Stimulated activated CD4-positive, alpha-beta T cell treated with anti-CD3 and anti-CD28 coated beads, Interleukin-1b, Interleukin-23, amount 100 ng/mL, for 24 hours (primary cell): ENCODE measurements at regions not wholly inside any gene's neighbourhood (a gene's known extent, or its start where the extent isn't known, plus 50 kb on each side); places are given as distances from the start of the nearest gene placed in this dataset.
"Not testable (repeated sequence)": the region's sequence is repeated elsewhere in the genome, so short reads cannot be mapped to it uniquely, and the experiment has no call there.

Source experiments
- DNase-seq, 4 experiments: peaks; one replicate each; pipeline ENCODE4 v3.0.0-alpha.2; 2020; ENCODE audit warnings: low read depth in 4 of 4, low spot score in 1 of 4

GRCh38 chr6:40695750-40696415 is 108.7 kb upstream of the LRFN2 start:
- no peak for DNase-seq

- DNase-seq = no peak
Measured at GRCh38 chr6:40695114-40695513, 108.0 kb upstream of the LRFN2 start.

- no peak for DNase-seq
Measured at GRCh38 chr6:40693768-40694167, 106.6 kb upstream of the LRFN2 start.

- DNase-seq = no peak
Measured at GRCh38 chr6:40692337-40692736, 105.2 kb upstream of the LRFN2 start.

GRCh38 chr6:40689185-40689584 is 102.0 kb upstream of the LRFN2 start:
- no peak for DNase-seq

- no peak for DNase-seq
Measured at GRCh38 chr6:40688214-40688761, 101.1 kb upstream of the LRFN2 start.

- DNase-seq = no peak
Measured at GRCh38 chr6:40685862-40686261, 98.7 kb upstream of the LRFN2 start.

- no peak for DNase-seq
Measured at GRCh38 chr6:40681622-40682021, 94.5 kb upstream of the LRFN2 start.

- no peak for DNase-seq
Measured at GRCh38 chr6:40678941-40679340, 91.8 kb upstream of the LRFN2 start.

GRCh38 chr6:40674170-40674569 is 87.0 kb upstream of the LRFN2 start:
- DNase-seq = no peak

GRCh38 chr6:40672087-40672486 is 84.9 kb upstream of the LRFN2 start:
- no peak for DNase-seq

- no peak for DNase-seq
Measured at GRCh38 chr6:40671694-40672050, 84.5 kb upstream of the LRFN2 start.

- no peak for DNase-seq
Measured at GRCh38 chr6:40671001-40671693, 84.0 kb upstream of the LRFN2 start.

- DNase-seq = no peak
Measured at GRCh38 chr6:40669343-40669742, 82.2 kb upstream of the LRFN2 start.

GRCh38 chr6:40668203-40668602 is 81.0 kb upstream of the LRFN2 start:
- DNase-seq = no peak

GRCh38 chr6:40666530-40666929 is 79.4 kb upstream of the LRFN2 start:
- DNase-seq = no peak

- no peak for DNase-seq
Measured at GRCh38 chr6:40661726-40662125, 74.6 kb upstream of the LRFN2 start.

- DNase-seq = not testable (repeated sequence)
Measured at GRCh38 chr6:40656772-40657171, 69.6 kb upstream of the LRFN2 start.

- DNase-seq = no peak
Measured at GRCh38 chr6:40654828-40655227, 67.7 kb upstream of the LRFN2 start.

GRCh38 chr6:40645043-40645442 is 57.9 kb upstream of the LRFN2 start:
- no peak for DNase-seq

- no peak for DNase-seq
Measured at GRCh38 chr6:40642837-40643236, 55.7 kb upstream of the LRFN2 start.

- no peak for DNase-seq
Measured at GRCh38 chr6:40642190-40642589, 55.0 kb upstream of the LRFN2 start.
